ENCODE measurements at regions not wholly inside any gene's neighbourhood (a gene's known extent, or its start where the extent isn't known, plus 50 kb on each side); places are given as distances from the start of the nearest gene placed in this dataset.
"Not testable (repeated sequence)": the region's sequence is repeated elsewhere in the genome, so short reads cannot be mapped to it uniquely, and the experiment has no call there.

GRCh38 chr3:6264036-6264435 is 596.9 kb upstream of the GRM7 start:
- DNase-seq (ENCODE audit: low read depth in 2 of 2): no peak

DNA sequence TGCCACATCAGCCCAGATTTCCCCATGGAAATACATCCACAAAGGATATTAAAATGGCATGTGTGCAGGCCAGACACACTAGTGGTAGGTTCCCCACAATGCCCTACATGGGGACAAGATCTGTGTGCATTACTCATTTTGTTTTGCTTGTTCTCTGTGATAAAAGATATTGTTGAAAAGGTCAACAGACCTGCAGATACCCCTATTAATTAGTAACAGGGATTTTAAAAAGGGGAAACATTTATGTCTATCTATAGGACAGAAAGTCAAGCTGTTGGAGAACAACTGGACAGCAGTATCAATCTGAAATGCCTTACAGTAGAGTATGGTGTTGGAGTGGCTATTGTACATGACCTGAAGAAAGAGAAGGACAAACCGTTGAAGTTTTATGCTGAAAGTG is 596.0 kb upstream of the GRM7 start:
- no peak for DNase-seq (ENCODE audit: low read depth in 2 of 2)

- DNase-seq (ENCODE audit: low read depth in 2 of 2): no peak
Observed at GRCh38 chr3:6266135-6266534, 594.8 kb upstream of the GRM7 start.

- no peak for DNase-seq (ENCODE audit: low read depth in 2 of 2)
Observed at GRCh38 chr3:6273878-6274277, 587.0 kb upstream of the GRM7 start.

DNA sequence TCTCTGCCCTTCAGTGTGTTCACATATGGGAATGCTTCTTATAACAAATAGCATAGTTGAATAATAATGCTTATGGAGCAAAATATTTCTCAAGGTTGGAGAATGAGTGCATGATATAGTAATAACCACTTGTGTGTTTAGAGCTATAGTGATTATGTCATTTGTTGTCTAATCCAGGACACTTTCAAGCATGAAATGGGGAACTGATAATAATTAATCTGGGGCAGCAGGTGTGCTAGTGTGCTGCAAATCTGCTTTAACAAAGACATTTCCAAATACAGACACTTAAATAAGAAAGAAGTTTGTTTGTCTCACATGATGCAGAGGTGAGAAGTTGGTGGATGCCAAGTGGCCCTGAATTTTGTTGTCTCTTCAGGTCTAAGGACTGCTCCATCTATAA is 579.3 kb upstream of the GRM7 start:
- DNase-seq (ENCODE audit: low read depth in 2 of 2): no peak

- DNase-seq (ENCODE audit: low read depth in 2 of 2): no peak
Observed at GRCh38 chr3:6282918-6283317, 578.0 kb upstream of the GRM7 start.

GRCh38 chr3:6287088-6287875 is 573.6 kb upstream of the GRM7 start:
- DNase-seq (ENCODE audit: low read depth in 2 of 2): no peak

DNA sequence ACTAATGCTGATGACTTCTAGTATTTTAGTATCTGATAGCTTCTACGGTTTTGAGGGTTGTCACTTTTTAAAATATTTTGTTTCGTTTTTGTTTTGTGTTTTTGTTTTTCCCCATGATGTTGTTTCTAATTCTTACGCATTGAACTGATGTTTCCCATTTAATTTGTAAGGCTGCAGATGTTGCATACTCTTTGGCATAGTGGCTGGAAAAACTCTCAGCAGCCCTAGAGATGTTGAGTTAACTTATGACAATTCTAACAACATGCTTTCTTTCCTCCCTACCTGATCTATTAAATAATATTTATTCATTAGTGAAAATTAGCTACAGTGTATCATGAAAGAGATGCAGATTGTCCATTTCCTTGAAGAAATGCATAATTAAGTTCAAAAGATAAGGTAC is 559.3 kb upstream of the GRM7 start:
- DNase-seq (ENCODE audit: low read depth in 2 of 2): no peak

GRCh38 chr3:6315906-6316305 is 545.0 kb upstream of the GRM7 start:
- DNase-seq (ENCODE audit: low read depth in 2 of 2): no peak

DNA sequence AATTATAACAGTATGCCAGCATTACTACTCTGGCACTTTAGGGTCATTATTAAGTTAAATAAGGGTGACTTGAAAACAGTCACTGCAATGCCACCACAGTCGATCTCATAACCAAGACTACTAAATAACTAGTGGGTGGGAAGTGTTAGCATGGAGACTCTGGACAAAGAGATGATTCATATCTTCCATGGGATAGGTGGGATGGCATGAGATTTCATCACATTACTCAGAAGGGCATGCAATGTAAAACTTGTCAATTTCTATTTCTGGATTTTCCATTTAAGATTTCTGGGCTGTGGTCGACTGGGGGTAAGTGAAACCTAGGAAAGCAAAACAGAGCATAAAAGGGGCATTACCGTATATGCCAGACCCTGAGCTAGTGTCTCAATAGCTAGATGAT is 538.9 kb upstream of the GRM7 start:
- DNase-seq (ENCODE audit: low read depth in 2 of 2): no peak

- no peak for DNase-seq (ENCODE audit: low read depth in 2 of 2)
Observed at GRCh38 chr3:6326771-6327170, 534.1 kb upstream of the GRM7 start.

GRCh38 chr3:6340980-6341325 is 520.0 kb upstream of the GRM7 start:
- not testable (repeated sequence) for DNase-seq (ENCODE audit: low read depth in 2 of 2)

- DNase-seq (ENCODE audit: low read depth in 2 of 2): no peak
Observed at GRCh38 chr3:6351752-6352151, 509.2 kb upstream of the GRM7 start.

DNA sequence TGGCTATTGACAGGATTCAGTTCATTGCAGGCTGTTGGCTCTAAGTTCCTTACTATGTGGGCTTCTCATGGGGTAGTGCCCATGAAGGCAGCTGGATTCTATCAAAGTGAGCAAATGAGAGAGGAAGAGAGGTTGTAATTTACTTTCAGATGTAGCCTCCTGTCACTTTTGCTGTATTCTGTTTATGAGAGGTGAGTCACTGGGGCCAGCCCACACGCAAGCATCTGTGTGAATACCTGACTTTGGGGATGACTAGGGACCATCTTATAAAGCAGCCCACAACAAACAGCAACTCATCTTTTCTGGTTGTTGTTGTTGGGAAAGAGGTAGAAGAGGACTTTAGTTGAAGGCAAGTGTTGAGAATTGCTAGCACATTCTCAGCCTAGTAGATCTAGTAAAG is 506.3 kb upstream of the GRM7 start:
- DNase-seq (ENCODE audit: low read depth in 2 of 2): no peak

- DNase-seq (ENCODE audit: low read depth in 2 of 2): no peak
Observed at GRCh38 chr3:6362406-6362805, 498.5 kb upstream of the GRM7 start.

GRCh38 chr3:6367171-6367570 is 493.7 kb upstream of the GRM7 start:
- DNase-seq (ENCODE audit: low read depth in 2 of 2): no peak

DNA sequence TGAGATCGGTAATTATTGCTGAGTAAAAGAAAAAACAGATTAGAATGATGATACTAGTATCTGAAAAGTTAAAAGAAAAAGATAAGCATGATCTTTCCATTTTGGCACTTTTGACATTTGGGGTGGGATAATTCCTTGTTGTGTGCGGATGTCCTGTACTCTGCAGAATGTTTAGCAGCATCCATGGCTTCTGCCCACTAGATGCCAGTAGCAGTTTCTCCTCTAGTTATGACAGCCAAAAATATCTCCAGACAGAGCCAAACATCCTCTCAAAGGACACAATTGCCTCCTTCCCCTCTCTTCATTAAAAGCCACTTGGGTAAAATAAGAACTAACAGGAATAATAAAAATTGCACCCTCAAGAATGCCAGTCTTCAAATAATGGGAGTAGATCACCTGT is 468.8 kb upstream of the GRM7 start:
- no peak for DNase-seq (ENCODE audit: low read depth in 2 of 2)

GRCh38 chr3:6394944-6395343 is 466.0 kb upstream of the GRM7 start:
- no peak for DNase-seq (ENCODE audit: low read depth in 2 of 2)

DNA sequence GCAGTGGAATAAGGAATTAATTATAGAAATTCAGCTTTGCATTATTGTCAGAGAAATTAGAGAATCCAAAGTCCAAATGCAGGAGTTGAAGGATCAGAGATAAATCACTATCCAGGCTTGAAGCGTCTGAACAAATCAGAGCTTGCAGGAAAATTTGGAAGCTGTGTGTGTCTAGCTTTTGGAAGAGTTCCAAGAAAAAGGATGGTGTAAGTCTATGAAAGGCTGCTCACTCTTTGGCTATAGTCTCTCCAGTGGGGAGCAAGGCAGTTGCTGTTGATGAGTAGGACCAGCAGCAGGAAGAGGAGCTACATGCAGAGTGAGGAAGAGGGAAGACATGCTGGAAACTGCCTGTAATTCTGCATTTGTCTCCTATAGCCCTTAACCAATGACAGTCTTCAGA is 464.3 kb upstream of the GRM7 start:
- no peak for DNase-seq (ENCODE audit: low read depth in 2 of 2)

GRCh38 chr3:6402666-6403065 is 458.2 kb upstream of the GRM7 start:
- DNase-seq (ENCODE audit: low read depth in 2 of 2): not testable (repeated sequence)

DNA sequence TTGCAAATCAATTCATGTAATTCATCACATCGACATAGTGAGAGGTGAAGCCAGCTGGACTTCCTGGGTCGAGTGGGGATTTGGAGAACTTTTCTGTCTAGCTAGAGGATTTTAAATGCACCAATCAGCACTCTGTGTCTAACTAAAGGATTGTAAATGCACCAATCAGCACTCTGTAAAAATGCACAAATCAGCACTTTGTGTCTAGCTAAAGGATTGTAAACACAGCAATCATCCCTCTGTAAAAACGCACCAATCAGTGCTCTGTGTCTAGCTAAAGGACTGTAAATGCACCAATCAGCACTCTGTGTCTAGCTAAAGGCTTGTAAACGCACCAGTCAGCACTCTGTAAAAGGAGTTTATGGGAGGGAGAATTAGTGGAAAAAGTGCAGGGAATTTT is 454.0 kb upstream of the GRM7 start:
- DNase-seq (ENCODE audit: low read depth in 2 of 2): not testable (repeated sequence)

DNA sequence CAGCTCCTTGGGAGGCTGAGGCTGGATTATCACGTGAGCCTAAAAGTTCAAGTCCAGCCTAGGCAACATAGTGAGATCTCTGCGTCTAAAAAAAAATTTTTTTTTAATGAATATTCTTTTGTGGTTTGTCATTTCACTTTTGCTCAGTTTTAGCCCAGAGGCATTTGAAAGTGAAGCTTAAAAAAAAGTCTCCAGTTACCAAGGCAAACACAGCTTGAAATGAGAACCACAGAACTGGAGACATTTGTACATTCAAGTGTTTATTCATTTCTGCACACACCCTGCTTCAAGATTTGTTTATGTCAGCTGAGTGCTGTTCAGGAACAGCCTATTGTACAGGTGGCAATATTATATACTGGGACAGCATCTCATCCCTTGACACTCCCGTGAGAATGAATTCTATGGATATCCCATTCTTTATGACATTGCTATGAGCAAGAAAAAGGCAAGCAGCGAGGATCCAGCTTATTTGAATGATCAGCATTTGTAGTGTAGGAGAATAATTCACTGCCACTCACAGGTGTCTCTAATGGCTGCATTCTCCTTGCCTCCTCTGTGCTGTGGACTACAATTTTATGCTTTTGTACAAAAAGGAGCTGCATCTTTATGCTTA is 444.8 kb upstream of the GRM7 start:
- DNase-seq (ENCODE audit: low read depth in 2 of 2): no peak

GRCh38 chr3:6417174-6417573 is 443.7 kb upstream of the GRM7 start:
- DNase-seq (ENCODE audit: low read depth in 2 of 2): no peak

DNA sequence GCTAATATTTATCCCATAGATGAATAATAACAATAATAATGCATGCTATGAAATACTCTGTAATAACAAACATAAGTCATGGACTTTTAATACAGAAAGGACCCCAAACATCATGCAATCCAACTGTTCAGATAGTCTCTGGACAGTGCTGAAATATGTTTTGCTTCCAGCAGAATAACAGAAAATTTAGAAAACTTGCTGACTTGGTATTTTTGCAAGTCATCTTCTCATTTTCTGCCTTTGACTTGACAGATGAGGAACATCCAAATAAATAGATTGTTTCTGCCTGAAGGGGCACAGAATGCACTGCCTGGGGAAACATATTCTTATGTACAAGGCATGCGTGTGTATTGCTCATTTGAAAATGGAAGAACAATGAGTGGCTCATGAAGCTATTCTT is 442.4 kb upstream of the GRM7 start:
- DNase-seq (ENCODE audit: low read depth in 2 of 2): no peak
